ENCODE measurements at regions not wholly inside any gene's neighbourhood (a gene's known extent, or its start where the extent isn't known, plus 50 kb on each side); places are given as distances from the start of the nearest gene placed in this dataset.

DNA sequence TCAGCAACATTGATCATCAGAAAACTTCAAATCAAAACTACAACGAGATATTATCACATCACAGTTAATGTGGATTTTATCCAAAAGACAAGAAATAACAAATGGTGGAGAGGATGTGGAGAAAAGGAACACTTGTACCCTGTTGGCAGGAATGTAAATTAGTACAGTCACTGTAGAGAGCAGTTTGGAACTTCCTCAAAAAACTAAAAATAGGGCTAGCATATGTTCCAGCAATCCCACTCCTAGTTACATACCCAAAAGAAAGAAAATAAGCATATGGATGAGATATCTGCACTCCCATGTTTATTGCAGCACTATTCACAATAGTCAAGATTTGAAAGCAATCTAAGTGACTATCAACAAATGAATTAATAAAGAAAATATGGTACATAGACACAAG lies 887.7 kb upstream of the MAN1A1 start:
- DNase-seq (ENCODE audit: low read depth): no peak

- no peak for DNase-seq (ENCODE audit: low read depth)
Measured at GRCh38 chr6:120230008-120230407, 880.4 kb upstream of the MAN1A1 start.

DNA sequence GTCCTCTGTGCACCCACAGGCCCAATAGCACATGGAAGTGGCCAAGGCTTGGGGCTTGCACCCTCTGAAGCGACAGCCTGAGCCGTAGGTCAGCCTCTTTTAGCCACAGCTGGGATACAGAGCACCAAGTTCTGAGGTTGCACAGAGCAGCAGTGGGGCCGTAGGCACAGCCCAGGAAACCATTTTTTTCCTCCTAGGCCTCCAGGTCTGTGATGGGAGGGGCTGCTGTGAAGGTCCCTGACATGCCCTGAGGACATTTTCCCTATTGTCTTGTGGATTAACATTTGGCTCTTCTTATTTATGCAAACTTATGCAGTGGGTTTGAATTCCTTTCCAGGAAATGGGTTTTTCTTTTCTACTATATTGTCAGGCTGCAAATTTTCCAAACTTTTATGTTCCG lies 878.7 kb upstream of the MAN1A1 start:
- no peak for DNase-seq (ENCODE audit: low read depth)

GRCh38 chr6:120219339-120219738 lies 869.8 kb upstream of the MAN1A1 start:
- DNase-seq (ENCODE audit: low read depth): no peak

DNA sequence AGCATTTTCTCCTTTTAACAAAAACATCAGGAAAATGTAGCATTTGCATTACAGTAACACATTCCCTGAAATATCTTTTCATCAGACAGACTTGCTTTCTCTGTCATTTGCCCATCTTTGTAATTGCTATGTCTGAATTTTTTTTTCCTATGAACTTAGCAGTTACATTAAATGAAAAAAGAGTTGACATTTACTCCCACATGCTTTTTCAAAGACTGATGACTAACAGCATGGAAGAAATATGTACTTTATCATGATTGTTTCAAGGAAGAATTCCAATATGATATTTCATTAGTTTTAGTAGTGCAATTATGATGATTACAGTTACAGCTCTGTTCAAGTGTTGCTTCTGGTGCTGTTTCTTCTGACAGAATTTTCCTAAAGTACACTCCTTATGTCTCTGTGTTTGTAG lies 864.5 kb upstream of the MAN1A1 start:
- no peak for DNase-seq (ENCODE audit: low read depth)

GRCh38 chr6:120211955-120212792 lies 862.6 kb upstream of the MAN1A1 start:
- peak; percentile 54 for DNase-seq (ENCODE audit: low read depth)

DNA sequence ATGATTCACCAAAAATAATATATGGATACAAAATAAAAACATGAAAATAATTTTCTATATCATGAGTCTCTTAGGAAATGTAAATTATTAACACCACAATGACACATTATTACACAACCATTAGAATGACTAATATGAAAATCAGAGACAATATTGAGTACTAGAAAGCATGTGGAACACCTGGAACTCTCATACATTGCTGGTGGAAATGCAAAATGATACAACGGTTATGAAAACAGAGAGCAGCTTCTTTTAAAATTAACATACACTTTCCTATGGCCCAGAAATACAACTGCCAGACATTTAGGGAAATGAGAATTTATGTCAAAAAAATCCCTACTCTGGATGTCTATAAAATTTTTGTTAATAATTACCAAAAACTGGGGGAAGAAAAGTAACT lies 853.3 kb upstream of the MAN1A1 start:
- DNase-seq (ENCODE audit: low read depth): no peak

- no peak for DNase-seq (ENCODE audit: low read depth)
Measured at GRCh38 chr6:120200853-120201252, 851.3 kb upstream of the MAN1A1 start.

DNA sequence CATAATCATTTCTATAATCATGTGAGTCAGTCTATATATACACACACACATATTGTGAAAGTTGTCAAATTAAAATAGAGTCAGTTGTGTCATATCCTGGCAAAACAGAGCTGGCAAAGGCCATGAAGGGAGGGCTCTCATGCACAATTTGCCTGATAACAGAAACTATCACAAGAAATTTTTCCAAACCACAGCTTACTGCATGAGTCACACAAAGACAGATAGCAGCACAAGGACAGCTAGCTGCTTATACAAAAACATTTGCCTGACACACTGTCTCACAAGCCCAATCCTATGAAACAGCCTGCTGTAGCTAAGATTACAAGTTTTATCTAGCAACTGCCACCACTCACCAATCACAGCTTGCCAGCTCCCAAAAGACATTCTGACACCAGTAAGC lies 848.5 kb upstream of the MAN1A1 start:
- peak; percentile 88 for DNase-seq (ENCODE audit: low read depth)

DNA sequence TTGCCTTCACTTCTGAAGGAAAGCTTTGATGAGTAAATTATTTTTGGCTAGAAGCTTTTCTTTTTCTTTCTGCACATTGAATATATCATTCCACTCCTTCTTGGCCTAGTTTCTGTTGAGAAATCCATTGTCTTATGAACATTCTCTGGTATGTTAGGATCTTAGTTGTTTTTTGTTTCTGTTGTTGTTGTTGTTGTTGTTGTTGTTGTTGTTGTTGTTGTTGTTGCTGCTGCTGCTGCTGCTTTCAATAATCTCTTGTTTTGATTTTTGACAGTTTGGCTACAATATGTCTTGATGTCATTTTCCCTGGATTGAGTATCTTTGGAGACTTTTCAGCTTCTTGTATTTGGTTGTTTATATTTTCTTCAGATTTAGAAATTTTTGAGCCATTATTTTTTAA lies 836.5 kb upstream of the MAN1A1 start:
- DNase-seq (ENCODE audit: low read depth): no peak

GRCh38 chr6:120173250-120173649 lies 823.7 kb upstream of the MAN1A1 start:
- DNase-seq (ENCODE audit: low read depth): peak; percentile 20

DNA sequence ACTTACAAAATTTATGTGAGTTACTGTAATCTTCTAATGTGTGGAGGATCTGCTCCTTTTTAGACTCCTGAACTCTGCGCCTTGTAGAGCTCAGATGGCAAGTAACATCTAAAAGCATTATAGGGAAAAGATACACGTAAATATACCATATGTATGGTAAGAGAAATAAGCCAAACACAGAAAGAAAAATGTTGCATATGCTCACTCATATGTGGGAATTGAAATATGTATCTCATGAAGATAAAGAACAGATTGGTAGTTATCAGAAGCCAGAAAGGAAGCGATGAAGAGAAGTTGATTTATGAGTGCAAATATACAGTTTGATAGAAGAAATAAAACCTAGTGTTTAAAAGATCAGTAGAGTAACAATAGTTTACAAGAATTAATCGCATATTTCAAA lies 815.0 kb upstream of the MAN1A1 start:
- DNase-seq (ENCODE audit: low read depth): no peak

DNA sequence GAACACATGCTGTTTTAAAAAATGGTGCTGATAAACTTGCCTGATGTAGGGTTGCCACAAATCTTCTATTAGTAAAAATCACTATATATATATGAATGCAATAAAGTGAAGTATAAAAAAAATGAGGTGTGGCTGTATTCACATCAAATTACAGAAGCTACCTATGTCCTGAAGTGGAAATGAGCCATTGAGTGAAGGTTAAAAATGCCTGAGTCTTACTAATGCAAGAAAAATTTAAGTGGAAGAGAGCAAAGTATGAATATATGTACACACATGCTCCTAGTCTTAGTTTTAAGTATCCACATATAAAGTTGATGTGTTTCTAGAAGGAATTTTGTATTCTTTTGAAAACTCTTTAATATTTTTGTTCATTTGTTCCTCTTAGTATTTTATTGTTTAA lies 808.3 kb upstream of the MAN1A1 start:
- no peak for DNase-seq (ENCODE audit: low read depth)

GRCh38 chr6:120147071-120147871 lies 797.7 kb upstream of the MAN1A1 start:
- DNase-seq (ENCODE audit: low read depth): no peak

DNA sequence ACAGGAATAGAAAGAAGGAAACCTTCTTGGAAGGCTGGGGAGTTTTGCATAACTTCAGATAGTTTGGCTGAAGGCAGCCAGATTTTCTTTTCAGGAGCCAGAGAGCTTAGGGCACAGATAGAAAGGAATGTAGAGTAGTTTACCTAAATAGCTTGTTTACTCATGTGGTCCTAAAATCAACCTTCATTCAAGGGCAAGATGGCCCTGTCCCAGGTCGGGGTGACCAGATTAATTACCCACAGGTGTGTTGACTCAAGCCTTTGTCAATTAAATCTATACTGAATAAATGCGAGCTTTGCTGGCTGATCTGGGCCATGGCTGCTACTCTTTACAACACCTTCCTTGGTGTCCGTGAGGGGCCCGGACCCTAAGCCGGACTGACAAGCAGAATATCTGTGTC lies 792.0 kb upstream of the MAN1A1 start:
- no peak for DNase-seq (ENCODE audit: low read depth)

DNA sequence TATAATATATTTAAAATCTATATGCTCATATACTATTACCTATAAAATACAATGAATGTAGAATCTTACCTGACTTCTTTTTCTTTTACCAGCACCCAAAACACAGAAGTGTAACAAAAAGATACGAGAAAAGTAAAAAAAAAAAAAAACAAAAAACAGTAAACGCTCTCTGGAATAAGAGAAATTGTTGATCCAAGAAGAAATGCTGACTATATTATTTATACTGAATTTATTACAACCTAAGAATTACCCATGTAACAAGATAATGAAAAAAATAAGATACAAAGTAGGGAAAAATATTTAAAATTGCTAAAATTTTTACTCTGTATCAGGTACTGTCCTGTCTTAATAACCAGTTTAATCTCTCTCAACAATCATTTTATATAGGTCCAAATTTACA lies 787.9 kb upstream of the MAN1A1 start:
- DNase-seq (ENCODE audit: low read depth): no peak

DNA sequence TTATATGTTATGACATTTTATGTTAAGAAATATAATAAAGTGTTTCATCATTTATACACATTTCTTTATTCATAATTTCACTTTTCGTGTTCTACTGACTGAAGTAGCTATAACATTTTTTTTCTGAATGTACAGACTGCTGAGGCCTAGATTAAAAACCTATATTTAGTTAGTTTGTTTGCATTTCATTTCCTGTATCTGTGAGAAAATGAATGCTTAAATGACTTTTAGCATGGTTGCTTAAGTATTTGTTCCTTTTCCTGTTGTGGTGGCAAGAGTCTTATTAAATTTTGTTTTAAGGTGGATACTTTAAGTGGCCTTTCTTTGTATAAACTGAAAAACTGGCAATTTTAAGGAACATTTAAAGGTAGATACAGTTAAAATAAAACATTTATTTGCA lies 779.7 kb upstream of the MAN1A1 start:
- DNase-seq (ENCODE audit: low read depth): no peak

DNA sequence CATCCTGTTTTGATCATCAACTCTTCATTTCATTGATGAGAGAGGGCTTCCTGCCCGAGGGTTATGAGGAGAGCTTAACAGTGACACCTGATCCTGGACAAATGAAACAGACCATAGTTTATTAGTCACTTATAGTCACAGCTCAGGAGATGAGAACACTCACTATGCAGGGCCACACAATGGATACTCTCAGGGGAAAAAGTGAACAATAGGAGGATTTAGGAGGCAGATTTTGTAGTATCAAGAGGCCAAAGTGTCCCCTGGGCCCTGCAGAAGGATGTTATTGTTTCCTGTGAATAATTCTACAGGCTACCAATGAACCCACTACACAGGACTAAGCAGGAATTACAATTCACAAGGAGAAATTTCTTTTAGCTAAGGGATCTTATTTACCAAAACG lies 772.8 kb upstream of the MAN1A1 start:
- no peak for DNase-seq (ENCODE audit: low read depth)

- no peak for DNase-seq (ENCODE audit: low read depth)
Measured at GRCh38 chr6:120116343-120116742, 766.8 kb upstream of the MAN1A1 start.

DNA sequence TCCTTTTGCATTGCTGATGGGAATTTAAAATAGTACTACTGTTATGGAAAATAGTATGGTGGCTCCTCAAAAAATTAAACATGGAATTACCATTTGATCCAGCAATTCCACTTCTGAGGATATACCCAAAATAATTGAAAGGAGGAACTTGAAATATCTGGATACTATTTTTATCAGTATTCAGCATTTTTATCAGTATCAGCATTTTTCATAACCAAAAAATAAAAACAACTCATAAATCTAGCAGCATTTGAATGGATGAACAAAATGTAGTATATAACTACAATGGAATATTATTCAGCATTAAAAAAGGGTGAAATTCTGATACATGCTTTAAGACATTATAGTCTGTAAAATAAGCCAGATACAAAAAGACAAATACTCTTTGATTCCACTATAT lies 763.4 kb upstream of the MAN1A1 start:
- no peak for DNase-seq (ENCODE audit: low read depth)

- DNase-seq (ENCODE audit: low read depth): no peak
Measured at GRCh38 chr6:120111001-120111400, 761.4 kb upstream of the MAN1A1 start.

- peak; percentile 2 for DNase-seq (ENCODE audit: low read depth)
Measured at GRCh38 chr6:120108061-120108795, 758.7 kb upstream of the MAN1A1 start.

DNA sequence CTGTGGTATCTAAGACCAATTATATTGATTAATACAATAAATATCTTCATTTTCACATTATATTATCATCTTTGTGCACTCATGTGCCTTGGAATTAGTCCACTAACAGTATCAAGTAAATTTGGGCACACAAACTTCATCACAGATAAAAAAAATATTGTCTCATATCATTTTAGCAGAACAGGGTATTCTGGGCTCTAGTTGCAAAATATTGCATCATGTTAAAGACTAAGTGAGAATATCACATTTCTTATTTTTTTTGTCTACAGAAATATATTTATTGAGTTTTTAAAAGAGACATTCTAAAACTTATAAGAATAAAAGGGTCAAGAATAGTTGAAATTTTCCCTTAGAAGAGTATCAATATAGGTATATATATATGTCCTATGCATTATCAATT lies 754.1 kb upstream of the MAN1A1 start:
- DNase-seq (ENCODE audit: low read depth): no peak
